IMR-90 (cell line): ENCODE measurements at regions not wholly inside any gene's neighbourhood (a gene's known extent, or its start where the extent isn't known, plus 50 kb on each side); places are given as distances from the start of the nearest gene placed in this dataset.

Experiments
- ATAC-seq: fragments of 200-7000 bp; cut with Tn5 transposase; 2 replicates; pipeline ENCODE4 v1.9.1; 2020; ENCODE audit warnings: low read depth, mild to moderate bottlenecking, moderate library complexity
- BruUV-seq: library from RNA; stranded (reverse); fragments of 400-500 nt; replicated peaks from 2 replicates; lab custom pipeline; 2021; lab: Mats Ljungman, UMichigan
- CTCF ChIA-PET: fragments of 300-600 bp; formaldehyde crosslinking; extraction: SDS; loops from one replicate; lab custom pipeline; 2021; ENCODE audit warnings: antibody characterized with exemption; lab: Yijun Ruan, JAX
- POLR2A ChIA-PET: fragments of 300-600 bp; sonication (Branson Sonifier 250); formaldehyde crosslinking; loops from one replicate; lab custom pipeline; 2022; ENCODE audit warnings: antibody characterized with exemption; ENCODE audit not compliant: unreplicated experiment; lab: Charles Lee
- DNase-seq: peaks from one replicate; pipeline ENCODE4 v3.0.0; 2013
- H2AFZ ChIP-seq: replicated peaks from 2 replicates; pipeline ENCODE3; 2013; ENCODE audit warnings: low read length, mild to moderate bottlenecking; ENCODE audit not compliant: poor library complexity
- H2AK5ac ChIP-seq: 2 replicates; pipeline ENCODE4 v1.6.1; 2013; ENCODE audit warnings: low read depth, low read length, inconsistent platforms
- H2AK9ac ChIP-seq: replicated peaks from 2 replicates; pipeline ENCODE3; 2013; ENCODE audit warnings: mild to moderate bottlenecking, low read depth, low read length, moderate library complexity; ENCODE audit not compliant: poor library complexity
- H2BK120ac ChIP-seq: 2 replicates; pipeline ENCODE4 v1.6.1; 2013; ENCODE audit warnings: low read depth, low read length, inconsistent platforms
- H2BK15ac ChIP-seq: 3 replicates; pipeline ENCODE4 v1.6.1; 2013; ENCODE audit warnings: low read depth, low read length, inconsistent platforms
- H2BK20ac ChIP-seq: 2 replicates; pipeline ENCODE4 v1.6.1; 2013; ENCODE audit warnings: low read depth, mild to moderate bottlenecking, inconsistent platforms, low read length, moderate library complexity
- H2BK5ac ChIP-seq: 2 replicates; pipeline ENCODE4 v1.6.1; 2013; ENCODE audit warnings: mild to moderate bottlenecking, low read depth, low read length, inconsistent platforms; ENCODE audit not compliant: poor library complexity, severe bottlenecking
- H3K14ac ChIP-seq: replicated peaks from 2 replicates; pipeline ENCODE4 v1.6.1; 2013; ENCODE audit warnings: low read depth, low read length, inconsistent platforms
- H3K18ac ChIP-seq: 2 replicates; pipeline ENCODE4 v1.6.1; 2013; ENCODE audit warnings: low read depth, low read length, control low read depth
- H3K23ac ChIP-seq: 2 replicates; pipeline ENCODE4 v1.6.1; 2013; ENCODE audit warnings: low read depth, low read length, inconsistent platforms
- H3K27ac ChIP-seq: 2 replicates; pipeline ENCODE4 v1.5.1; 2013; ENCODE audit warnings: mild to moderate bottlenecking, control low read depth, low read length; ENCODE audit not compliant: insufficient read depth
- H3K27me3 ChIP-seq: 2 replicates; pipeline ENCODE4 v1.6.1; 2013; ENCODE audit warnings: low read length; ENCODE audit not compliant: control insufficient read depth, insufficient read depth
- H3K36me3 ChIP-seq: 2 replicates; pipeline ENCODE4 v1.6.1; 2013; ENCODE audit warnings: low read length, mixed read lengths; ENCODE audit not compliant: control insufficient read depth, insufficient read depth
- H3K4ac ChIP-seq: 2 replicates; pipeline ENCODE4 v1.6.1; 2013; ENCODE audit warnings: low read depth, low read length, inconsistent platforms
- H3K4me1 ChIP-seq: 2 replicates; pipeline ENCODE4 v1.6.1; 2013; ENCODE audit warnings: low read length, mixed read lengths; ENCODE audit not compliant: control insufficient read depth, insufficient read depth
- H3K4me2 ChIP-seq: 2 replicates; pipeline ENCODE4 v1.6.1; 2013; ENCODE audit warnings: low read depth, mild to moderate bottlenecking, control low read depth, low read length, moderate library complexity
- H3K4me3 ChIP-seq: 2 replicates; pipeline ENCODE4 v1.5.1; 2013; ENCODE audit warnings: low read depth, mild to moderate bottlenecking, control low read depth, low read length, moderate library complexity; ENCODE audit not compliant: insufficient read depth
- H3K56ac ChIP-seq: 2 replicates; pipeline ENCODE4 v1.6.1; 2013; ENCODE audit warnings: low read length, inconsistent platforms; ENCODE audit not compliant: insufficient read depth; ENCODE audit errors: extremely low read depth
- H3K79me1 ChIP-seq, 2 experiments: 2 replicates each; pipeline ENCODE4 v1.6.1; 2013; ENCODE audit warnings: low read length in 2 of 2, inconsistent platforms in 1 of 2, low read depth in 1 of 2
- H3K9ac ChIP-seq: 2 replicates; pipeline ENCODE4 v1.6.1; 2013; ENCODE audit warnings: low read depth, low read length, control low read depth
- H3K9me1 ChIP-seq: 2 replicates; pipeline ENCODE4 v1.6.1; 2013; ENCODE audit warnings: low read length, inconsistent platforms; ENCODE audit not compliant: insufficient read depth
- H3K9me3 ChIP-seq: 2 replicates; pipeline ENCODE4 v1.6.1; 2013; ENCODE audit warnings: low read length; ENCODE audit not compliant: control insufficient read depth, insufficient read depth
- H4K20me1 ChIP-seq: 2 replicates; pipeline ENCODE4 v1.6.1; 2013; ENCODE audit warnings: low read length, inconsistent platforms; ENCODE audit not compliant: insufficient read depth
- H4K5ac ChIP-seq: 2 replicates; pipeline ENCODE4 v1.6.1; 2013; ENCODE audit warnings: mild to moderate bottlenecking, low read depth, low read length, control low read depth
- H4K8ac ChIP-seq, 2 experiments: 2 replicates each; pipeline ENCODE4 v1.6.1; 2013; ENCODE audit warnings: low read depth in 2 of 2, low read length in 2 of 2, control low read depth in 1 of 2, inconsistent platforms in 1 of 2
- H4K91ac ChIP-seq: 2 replicates; pipeline ENCODE4 v1.6.1; 2013; ENCODE audit warnings: low read depth, low read length, inconsistent platforms; ENCODE audit not compliant: insufficient read depth
- BHLHE40 ChIP-seq: fragments of 150-350 bp; IDR thresholded peaks from 2 replicates; pipeline ENCODE4 v1.6.1; 2016; ENCODE audit warnings: mild to moderate bottlenecking, low read depth, low read length
- CEBPB ChIP-seq: IDR thresholded peaks from 2 replicates; pipeline ENCODE4 v1.6.1; 2012; ENCODE audit warnings: low read depth, low read length, improper control_type of control experiment
- CHD1 ChIP-seq: IDR thresholded peaks from 2 replicates; pipeline ENCODE4 v1.6.1; 2012; ENCODE audit warnings: low read depth, low read length, improper control_type of control experiment
- ELK1 ChIP-seq: fragments of 150-350 bp; IDR thresholded peaks from 2 replicates; pipeline ENCODE4 v1.6.1; 2016; ENCODE audit warnings: low read depth, mild to moderate bottlenecking, low read length, moderate library complexity, borderline replicate concordance
- FOS ChIP-seq: fragments of 150-350 bp; IDR thresholded peaks from 2 replicates; pipeline ENCODE4 v1.6.1; 2016; ENCODE audit warnings: low read depth, low read length
- MAFK ChIP-seq: IDR thresholded peaks from 2 replicates; pipeline ENCODE4 v1.6.1; 2012; ENCODE audit warnings: low read depth, low read length, improper control_type of control experiment
- MAZ ChIP-seq: IDR thresholded peaks from 2 replicates; pipeline ENCODE4 v1.6.1; 2012; ENCODE audit warnings: low read depth, mild to moderate bottlenecking, low read length, improper control_type of control experiment, moderate library complexity, borderline replicate concordance
- MXI1 ChIP-seq: IDR thresholded peaks from 2 replicates; pipeline ENCODE4 v1.6.1; 2012; ENCODE audit warnings: low read depth, mild to moderate bottlenecking, low read length, moderate library complexity, borderline replicate concordance
- NFE2L2 ChIP-seq: fragments of 150-350 bp; IDR thresholded peaks from 2 replicates; pipeline ENCODE4 v1.6.1; 2016; ENCODE audit warnings: low read depth, mild to moderate bottlenecking, low read length
- POLR2A ChIP-seq: IDR thresholded peaks from 2 replicates; pipeline ENCODE4 v1.6.1; 2012; ENCODE audit warnings: mild to moderate bottlenecking, low read depth, low read length
- RAD21 ChIP-seq: IDR thresholded peaks from 2 replicates; pipeline ENCODE4 v1.6.1; 2012; ENCODE audit warnings: low read length, improper control_type of control experiment
- RCOR1 ChIP-seq: IDR thresholded peaks from 2 replicates; pipeline ENCODE4 v1.6.1; 2012; ENCODE audit warnings: mild to moderate bottlenecking, low read length, improper control_type of control experiment; ENCODE audit not compliant: insufficient replicate concordance
- RFX5 ChIP-seq: IDR thresholded peaks from 2 replicates; pipeline ENCODE4 v1.8.0; 2012; ENCODE audit warnings: low read depth, mild to moderate bottlenecking, low read length, moderate library complexity
- SMC3 ChIP-seq: fragments of 150-350 bp; IDR thresholded peaks from 2 replicates; pipeline ENCODE4 v1.6.1; 2016; ENCODE audit warnings: low read depth, mild to moderate bottlenecking, antibody characterized with exemption, low read length, moderate library complexity
- WGBS, 2 experiments: methylation state at CpG; one replicate each; pipeline versions ENCODE4 v1.1.5 to v1.1.7; 2013; ENCODE audit warnings: missing lambda C conversion rate in 2 of 2; ENCODE audit not compliant: insufficient read length in 1 of 2; ENCODE audit errors: extremely low coverage in 2 of 2; 5-methylcytosine and 5-hydroxymethylcytosine counted together
- dilution Hi-C: fragments of 300-500 bp; cut with HindIII; formaldehyde crosslinking; loops from one replicate; pipeline ENCODE4 v1.14.3; 2018; ENCODE audit warnings: low sequenced_read_pairs; ENCODE audit not compliant: unreplicated experiment
- in situ Hi-C: fragments of 300-500 bp; cut with MboI; formaldehyde crosslinking; loops from 3 replicates; pipeline ENCODE4 v1.14.3; 2019; ENCODE audit warnings: low sequenced_read_pairs, inconsistent platforms, mixed read lengths
- intact Hi-C: fragments of 100-400 bp; cut with micrococcal nuclease; formaldehyde crosslinking; loops from 2 replicates; pipeline ENCODE4 v1.10.0; 2022
- TF ChIP-seq, protein P1 (sequence below): fragments of 150-350 bp; IDR thresholded peaks from 2 replicates; pipeline ENCODE4 v1.6.1; 2017; ENCODE audit warnings: mild to moderate bottlenecking, antibody characterized with exemption, low read length, low read depth
- TF ChIP-seq, protein P2 (sequence below): conservative IDR thresholded peaks from 2 replicates; pipeline ENCODE4 v1.5.1; 2012; ENCODE audit warnings: mild to moderate bottlenecking, low read depth, low read length, improper control_type of control experiment

DNA sequence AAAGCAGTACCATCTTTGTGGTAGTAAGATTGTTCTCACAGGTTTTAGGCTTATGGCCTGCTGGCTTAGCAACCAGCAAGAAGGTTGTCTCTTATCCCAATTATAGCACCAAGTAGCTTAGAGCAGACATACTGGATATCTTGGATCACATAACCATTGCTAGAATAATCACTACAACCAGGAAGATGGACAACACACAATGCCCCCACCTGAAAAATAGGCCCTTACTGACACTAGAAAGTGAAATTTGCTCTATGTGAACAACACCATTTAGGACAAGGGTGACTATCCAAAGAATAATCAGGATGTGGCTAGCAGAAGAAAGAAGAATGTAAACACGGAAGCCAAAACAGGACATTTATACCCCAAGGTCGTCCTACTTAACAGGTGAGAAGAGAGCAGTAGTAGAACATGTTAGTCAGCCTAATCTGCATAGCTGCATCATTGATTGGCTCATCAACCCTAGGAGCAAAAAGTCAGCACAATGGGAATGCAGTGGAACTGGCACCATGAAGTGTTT lies 172.7 kb upstream of the MARCKS start:
- Histone ChIP-seq H2BK120ac (no peak overlapping the region), H4K5ac (no peak overlapping the region), H3K56ac (no peak overlapping the region), H3K4me2 (no peak overlapping the region), H2BK5ac (no peak overlapping the region), H3K27ac (no peak overlapping the region), H3K23ac (no peak overlapping the region), H4K20me1 (no peaks in the 10 kb centered on the region), H3K14ac (no peak overlapping the region; the same call in 1 of the 2 replicates), H3K4me1 (no peaks in the 10 kb centered on the region; the same call in 1 of the 2 replicates), H2BK20ac (no peak overlapping the region), H3K9ac (no peak overlapping the region), H3K4me3 (no peak overlapping the region), H3K4ac (no peak overlapping the region), H2AK5ac (no peak overlapping the region), H3K36me3 (no peaks in the 10 kb centered on the region), H2AFZ (no peak overlapping the region), H3K9me1 (no peaks in the 10 kb centered on the region), H4K91ac (no peak overlapping the region), H3K27me3 (peaks cover 6% of the 10 kb centered on the region; the same call in 1 of the 2 replicates), H2AK9ac (no peak overlapping the region), H3K18ac (no peak overlapping the region), H4K8ac (no peak overlapping the region), H3K9me3 (no peaks in the 10 kb centered on the region), H2BK15ac (no peak overlapping the region), H3K79me1 (no peaks in the 10 kb centered on the region)
- TF ChIP-seq MXI1 (no peak), RAD21 (no peak), CEBPB (no peak), CHD1 (no peak), MAZ (no peak), FOS (no peak), RFX5 (no peak), BHLHE40 (no peak), POLR2A (no peak), RCOR1 (no peak), SMC3 (no peak), ELK1 (no peak), MAFK (no peak), NFE2L2 (no peak)
- TF ChIP-seq, protein P1, sequence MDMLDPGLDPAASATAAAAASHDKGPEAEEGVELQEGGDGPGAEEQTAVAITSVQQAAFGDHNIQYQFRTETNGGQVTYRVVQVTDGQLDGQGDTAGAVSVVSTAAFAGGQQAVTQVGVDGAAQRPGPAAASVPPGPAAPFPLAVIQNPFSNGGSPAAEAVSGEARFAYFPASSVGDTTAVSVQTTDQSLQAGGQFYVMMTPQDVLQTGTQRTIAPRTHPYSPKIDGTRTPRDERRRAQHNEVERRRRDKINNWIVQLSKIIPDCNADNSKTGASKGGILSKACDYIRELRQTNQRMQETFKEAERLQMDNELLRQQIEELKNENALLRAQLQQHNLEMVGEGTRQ, result no peak
- TF ChIP-seq, protein P2, sequence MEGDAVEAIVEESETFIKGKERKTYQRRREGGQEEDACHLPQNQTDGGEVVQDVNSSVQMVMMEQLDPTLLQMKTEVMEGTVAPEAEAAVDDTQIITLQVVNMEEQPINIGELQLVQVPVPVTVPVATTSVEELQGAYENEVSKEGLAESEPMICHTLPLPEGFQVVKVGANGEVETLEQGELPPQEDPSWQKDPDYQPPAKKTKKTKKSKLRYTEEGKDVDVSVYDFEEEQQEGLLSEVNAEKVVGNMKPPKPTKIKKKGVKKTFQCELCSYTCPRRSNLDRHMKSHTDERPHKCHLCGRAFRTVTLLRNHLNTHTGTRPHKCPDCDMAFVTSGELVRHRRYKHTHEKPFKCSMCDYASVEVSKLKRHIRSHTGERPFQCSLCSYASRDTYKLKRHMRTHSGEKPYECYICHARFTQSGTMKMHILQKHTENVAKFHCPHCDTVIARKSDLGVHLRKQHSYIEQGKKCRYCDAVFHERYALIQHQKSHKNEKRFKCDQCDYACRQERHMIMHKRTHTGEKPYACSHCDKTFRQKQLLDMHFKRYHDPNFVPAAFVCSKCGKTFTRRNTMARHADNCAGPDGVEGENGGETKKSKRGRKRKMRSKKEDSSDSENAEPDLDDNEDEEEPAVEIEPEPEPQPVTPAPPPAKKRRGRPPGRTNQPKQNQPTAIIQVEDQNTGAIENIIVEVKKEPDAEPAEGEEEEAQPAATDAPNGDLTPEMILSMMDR, result no peak
- intact Hi-C loops (no loop called here), dilution Hi-C loops (no loop called here), in situ Hi-C loops (no loop called here)
- peak; percentile 41 for DNase-seq
- CTCF ChIA-PET, result no interaction called here
- ATAC-seq, result no peak
- POLR2A ChIA-PET, result no interaction called here
- no TSS peak for BruUV-seq
- 57% methylated on average over 1 of the region's 2 CpGs; no CpG with 5 or more reads in 1 of the 2 experiments for WGBS, 2 experiments
